Transverse colon (tissue), 4 donors: ENCODE measurements at regions not wholly inside any gene's neighbourhood (a gene's known extent, or its start where the extent isn't known, plus 50 kb on each side); places are given as distances from the start of the nearest gene placed in this dataset.
"Not testable (repeated sequence)": the region's sequence is repeated elsewhere in the genome, so short reads cannot be mapped to it uniquely, and the experiment has no call there.

ENCODE experiments used
- DNase-seq: peaks from one replicate; pipeline ENCODE4 v3.0.0-alpha.2; 2019
- H3K27ac ChIP-seq, 4 donors: fragments of 200-600 bp; sonication (generic); 2 replicates each; pipeline ENCODE4 v1.5.1; 2016 to 2018; ENCODE audit warnings: inconsistent platforms in 4 of 4
- H3K27me3 ChIP-seq: fragments of 200-600 bp; sonication (generic); 2 replicates; pipeline ENCODE4 v1.5.1; 2017; ENCODE audit warnings: inconsistent platforms
- H3K36me3 ChIP-seq, 4 donors: fragments of 200-600 bp; sonication (generic); 2 replicates each; pipeline ENCODE4 v1.5.1; 2017 to 2019; ENCODE audit warnings: inconsistent platforms in 4 of 4
- H3K4me1 ChIP-seq, 4 donors: fragments of 200-600 bp; sonication (generic); 2 replicates each; pipeline ENCODE4 v1.5.1; 2017 to 2020; ENCODE audit warnings: inconsistent platforms in 4 of 4
- H3K4me3 ChIP-seq, 4 donors: fragments of 200-600 bp; sonication (generic); 1 replicate in 1 of 4; 2 replicates in 3 of 4; pipeline versions ENCODE4 v1.5.1 to v1.6.1; 2017 to 2019; ENCODE audit warnings: inconsistent platforms in 4 of 4
- H3K9me3 ChIP-seq, 2 donors: fragments of 200-600 bp; sonication (generic); 2 replicates each; pipeline ENCODE4 v1.5.1; 2017 to 2019; ENCODE audit warnings: inconsistent platforms in 2 of 2
- EP300 ChIP-seq: sonication (generic); formaldehyde crosslinking; IDR thresholded peaks from one replicate; pipeline ENCODE4 v1.6.1; 2017; ENCODE audit warnings: antibody characterized with exemption, low read depth
- POLR2A ChIP-seq: fragments of 450-650 bp; IDR thresholded peaks from one replicate; pipeline ENCODE4 v1.6.1; 2016; ENCODE audit warnings: antibody characterized with exemption, mild to moderate bottlenecking, moderate library complexity
- POLR2AphosphoS5 ChIP-seq, 3 donors: sonication (generic); formaldehyde crosslinking; IDR thresholded peaks; one replicate each; pipeline ENCODE4 v1.6.1; 2016; ENCODE audit warnings: antibody characterized with exemption in 3 of 3
- WGBS, 2 donors: methylation state at CpG; one replicate each; pipeline ENCODE4 v1.1.5; 2018; ENCODE audit warnings: low coverage in 1 of 2; 5-methylcytosine and 5-hydroxymethylcytosine counted together
- in situ Hi-C, 4 donors: fragments of 200-750 bp; cut with MboI; loops; one replicate each; pipeline versions ENCODE4 v1.15.0 to v1.15.1; 2017; ENCODE audit warnings: low sequenced_read_pairs in 3 of 4, low pct_ligation_motif_present in 1 of 4, low pct_unique_long_range_greater_than_20kb in 1 of 4
- intact Hi-C: fragments of 100-400 bp; cut with DNase I; formaldehyde crosslinking; loops from one replicate; pipeline ENCODE4 v1.15.1; 2023; ENCODE audit warnings: low total_unique reads
- TF ChIP-seq, protein P1 (sequence below), 5 experiments: fragments of 200-600 bp in 3 of 5; fragments of 450-650 bp in 2 of 5; sonication (generic) in 3 of 5; IDR thresholded peaks; 1 replicate in 2 of 5; 2 replicates in 3 of 5; pipeline ENCODE4 v1.5.1; 2016 to 2017; ENCODE audit warnings: antibody characterized with exemption in 5 of 5, inconsistent platforms in 3 of 5, mild to moderate bottlenecking in 2 of 5, moderate library complexity in 1 of 5

DNA sequence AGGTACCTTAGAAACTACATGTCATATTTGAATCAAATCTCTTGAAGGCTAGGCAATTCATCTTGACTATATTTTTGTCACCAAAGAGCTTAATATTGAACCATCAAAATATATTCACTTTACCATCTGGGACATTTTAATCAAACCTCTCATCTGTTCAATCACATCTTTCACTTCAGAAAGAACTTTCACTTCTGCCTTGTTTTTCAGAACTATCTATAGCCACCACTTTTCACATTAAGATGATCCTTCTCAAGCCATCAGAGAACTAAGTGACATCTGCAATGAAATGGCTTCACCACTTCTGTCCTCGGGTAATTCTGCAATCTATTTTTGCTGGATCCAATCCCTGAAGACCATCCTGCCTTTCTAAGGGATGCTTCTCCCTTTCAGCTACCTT lies 57.8 kb downstream of the OR2B2 start:
- intact Hi-C loops = no loop called here
- TF ChIP-seq POLR2AphosphoS5 (IDR thresholded peaks at IDR 0.05) = no peak
- TF ChIP-seq POLR2A = no peak
- no peak for TF ChIP-seq EP300
- TF ChIP-seq, protein P1, sequence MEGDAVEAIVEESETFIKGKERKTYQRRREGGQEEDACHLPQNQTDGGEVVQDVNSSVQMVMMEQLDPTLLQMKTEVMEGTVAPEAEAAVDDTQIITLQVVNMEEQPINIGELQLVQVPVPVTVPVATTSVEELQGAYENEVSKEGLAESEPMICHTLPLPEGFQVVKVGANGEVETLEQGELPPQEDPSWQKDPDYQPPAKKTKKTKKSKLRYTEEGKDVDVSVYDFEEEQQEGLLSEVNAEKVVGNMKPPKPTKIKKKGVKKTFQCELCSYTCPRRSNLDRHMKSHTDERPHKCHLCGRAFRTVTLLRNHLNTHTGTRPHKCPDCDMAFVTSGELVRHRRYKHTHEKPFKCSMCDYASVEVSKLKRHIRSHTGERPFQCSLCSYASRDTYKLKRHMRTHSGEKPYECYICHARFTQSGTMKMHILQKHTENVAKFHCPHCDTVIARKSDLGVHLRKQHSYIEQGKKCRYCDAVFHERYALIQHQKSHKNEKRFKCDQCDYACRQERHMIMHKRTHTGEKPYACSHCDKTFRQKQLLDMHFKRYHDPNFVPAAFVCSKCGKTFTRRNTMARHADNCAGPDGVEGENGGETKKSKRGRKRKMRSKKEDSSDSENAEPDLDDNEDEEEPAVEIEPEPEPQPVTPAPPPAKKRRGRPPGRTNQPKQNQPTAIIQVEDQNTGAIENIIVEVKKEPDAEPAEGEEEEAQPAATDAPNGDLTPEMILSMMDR (IDR thresholded peaks at IDR 0.05) = no peak
- WGBS, 2 donors = 76 to 88% methylated on average over 1 of the region's 1 CpG

DNA sequence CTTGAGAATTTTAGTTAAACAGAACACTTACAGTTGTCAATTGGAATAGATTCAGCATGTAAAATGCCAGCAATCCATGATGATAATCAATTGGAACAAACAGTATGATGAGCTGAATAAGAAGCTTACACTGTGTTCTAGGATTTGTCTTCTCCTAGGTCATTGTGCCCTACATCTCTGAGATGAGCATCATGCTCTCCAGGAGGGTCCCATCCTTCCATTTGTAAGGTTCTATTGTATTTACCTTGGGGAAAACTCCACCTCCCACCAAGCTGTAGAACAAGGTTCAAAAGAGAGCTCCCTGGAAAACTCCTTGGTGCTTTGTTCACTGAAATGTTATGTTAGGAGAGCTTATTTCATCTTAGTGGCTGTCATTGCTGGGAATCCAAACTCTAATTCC lies 60.8 kb downstream of the OR2B2 start:
- TF ChIP-seq POLR2AphosphoS5 (IDR thresholded peaks at IDR 0.05) (no peak), EP300 (no peak), POLR2A (no peak)
- TF ChIP-seq, protein P1 (IDR thresholded peaks at IDR 0.05) = no peak
- in situ Hi-C loops (loop anchor here in 1 of 4 donors (25.0 kb wide), 1 partner anchor 1264 kb away; the partner anchor contains the start of gene ABT1), intact Hi-C loops (no loop called here)
- no peak overlapping the region for H3K4me3 ChIP-seq
- no peaks in the 10 kb centered on the region for H3K27me3 ChIP-seq
- DNase-seq = no peak
- no peak overlapping the region for H3K27ac ChIP-seq
- no peaks in the 10 kb centered on the region for H3K36me3 ChIP-seq
- H3K4me1 ChIP-seq = no peaks in the 10 kb centered on the region
- H3K9me3 ChIP-seq = no peaks in the 10 kb centered on the region

More for the DNA sequence above, 57.8 kb downstream of the OR2B2 start:
- H3K4me1 ChIP-seq = no peaks in the 10 kb centered on the region
- no peak for DNase-seq
- H3K36me3 ChIP-seq = no peaks in the 10 kb centered on the region
- no peak overlapping the region for H3K27ac ChIP-seq
- in situ Hi-C loops = loop anchor here in 1 of 4 donors (25.0 kb wide), 1 partner anchor 1267 kb away; the partner anchor contains the start of gene ABT1
- H3K4me3 ChIP-seq = no peak overlapping the region
- H3K27me3 ChIP-seq = no peaks in the 10 kb centered on the region
- no peaks in the 10 kb centered on the region for H3K9me3 ChIP-seq

DNA sequence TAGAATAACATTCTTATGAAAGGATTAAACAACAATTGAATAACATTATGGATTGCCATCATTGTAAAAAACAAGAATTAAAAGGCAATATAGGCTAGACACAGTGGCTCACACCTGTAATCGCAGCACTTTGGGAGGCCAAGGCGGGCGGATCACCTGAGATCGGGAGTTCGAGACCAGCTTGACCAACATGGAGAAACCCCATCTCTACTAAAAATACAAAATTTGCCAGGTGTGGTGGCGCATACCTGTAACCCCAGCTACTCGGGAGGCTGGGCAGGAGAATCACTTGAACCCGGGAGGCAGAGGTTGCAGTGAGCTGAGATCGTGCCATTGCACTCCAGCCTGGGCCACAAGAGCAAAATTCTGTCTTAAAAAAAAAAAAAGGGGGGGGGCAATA lies 63.2 kb downstream of the OR2B2 start:
- H3K27me3 ChIP-seq, in situ Hi-C loops, H3K9me3 ChIP-seq, H3K4me3 ChIP-seq, DNase-seq, intact Hi-C loops, H3K4me1 ChIP-seq, H3K27ac ChIP-seq, H3K36me3 ChIP-seq: not testable (repeated sequence)
- 95 to 96% methylated on average over 6 to 9 of the region's 9 CpGs for WGBS, 2 donors

DNA sequence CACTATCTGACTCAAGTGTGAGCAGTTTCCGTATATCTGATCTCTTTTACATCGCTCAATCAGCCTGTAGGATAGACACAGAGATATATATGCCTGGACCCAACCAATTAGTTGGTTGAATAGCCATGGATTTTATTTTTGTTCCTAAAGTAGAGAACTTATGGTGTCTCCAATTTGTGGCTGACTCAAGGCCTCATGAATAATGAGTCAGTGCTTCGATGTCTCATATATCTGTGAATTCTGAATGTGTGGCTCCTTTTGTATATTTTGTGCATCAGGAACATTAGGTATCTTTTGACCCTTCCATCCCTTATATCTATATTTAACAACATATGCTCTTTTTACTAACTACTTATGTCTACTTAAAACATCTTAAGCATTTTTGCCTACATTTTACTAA lies 64.5 kb downstream of the OR2B2 start:
- intact Hi-C loops = no loop called here
- no peak for DNase-seq
- no peaks in the 10 kb centered on the region for H3K4me1 ChIP-seq
- H3K27ac ChIP-seq = no peak overlapping the region
- H3K4me3 ChIP-seq = no peak overlapping the region
- in situ Hi-C loops = no loop called here
- TF ChIP-seq EP300 = no peak
- TF ChIP-seq POLR2AphosphoS5 (IDR thresholded peaks at IDR 0.05) = no peak
- TF ChIP-seq POLR2A = no peak
- TF ChIP-seq, protein P1 (IDR thresholded peaks at IDR 0.05) = no peak
- H3K36me3 ChIP-seq = no peaks in the 10 kb centered on the region
- H3K27me3 ChIP-seq = no peaks in the 10 kb centered on the region
- 94 to 95% methylated on average over 3 of the region's 3 CpGs for WGBS, 2 donors
- H3K9me3 ChIP-seq = no peaks in the 10 kb centered on the region

DNA sequence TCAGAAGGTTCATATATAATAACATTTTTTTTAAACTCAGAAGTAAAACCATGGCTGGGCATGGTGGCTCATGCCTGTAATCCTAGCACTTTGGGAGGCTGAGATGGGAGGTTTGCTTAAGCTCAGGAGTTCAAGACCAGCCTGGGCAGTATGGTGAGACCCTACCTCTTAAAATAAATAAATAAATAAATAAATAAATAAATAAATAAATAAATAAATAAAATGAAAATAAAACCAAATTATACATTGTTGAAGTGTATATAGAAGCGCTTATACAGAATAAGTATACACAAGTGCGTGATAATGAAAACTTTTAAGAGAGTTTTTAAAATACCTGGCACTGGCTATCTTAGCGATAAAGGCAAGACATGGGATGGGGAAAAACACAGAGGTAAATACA lies 71.6 kb downstream of the OR2B2 start:
- Histone ChIP-seq H3K4me1 (peaks cover 0 to 27% (median 7%) of the 10 kb centered on the region in 4 donors), H3K36me3 (no peaks in the 10 kb centered on the region), H3K4me3 (no peak overlapping the region), H3K27me3 (no peaks in the 10 kb centered on the region), H3K27ac (no peak overlapping the region), H3K9me3 (no peaks in the 10 kb centered on the region)
- TF ChIP-seq, protein P1 (IDR thresholded peaks at IDR 0.05) = no peak
- TF ChIP-seq POLR2AphosphoS5 (IDR thresholded peaks at IDR 0.05) (no peak), POLR2A (no peak), EP300 (no peak)
- intact Hi-C loops = no loop called here
- 95 to 97% methylated on average over 3 of the region's 3 CpGs for WGBS, 2 donors
- no peak for DNase-seq
- in situ Hi-C loops = no loop called here
